WTC11 (cell line): ENCODE measurements at regions not wholly inside any gene's neighbourhood (a gene's known extent, or its start where the extent isn't known, plus 50 kb on each side); places are given as distances from the start of the nearest gene placed in this dataset.

ENCODE experiments used
- ATAC-seq: fragments of 200-7000 bp; cut with Tn5 transposase; 2 replicates; pipeline ENCODE4 v1.10.0; 2021; ENCODE audit warnings: mild to moderate bottlenecking, moderate library complexity
- CTCF ChIA-PET: fragments of 300-600 bp; sonication (Branson Sonifier 250); formaldehyde crosslinking; loops from one replicate; lab custom pipeline; 2021; ENCODE audit warnings: antibody characterized with exemption; lab: Charles Lee
- POLR2A ChIA-PET: fragments of 350-600 bp; sonication (Branson Sonifier 250); formaldehyde crosslinking; loops from one replicate; lab custom pipeline; 2021; ENCODE audit warnings: antibody characterized with exemption; lab: Charles Lee
- DNase-seq: peaks from one replicate; pipeline ENCODE4 v3.0.0; 2021; ENCODE audit warnings: low spot score
- H3K27ac Mint-ChIP-seq: 2 replicates; pipeline ENCODE4 v1.8.0; 2021; ENCODE audit warnings: mixed read lengths
- H3K27me3 Mint-ChIP-seq: 2 replicates; pipeline ENCODE4 v1.8.0; 2021; ENCODE audit warnings: low read depth, mild to moderate bottlenecking, moderate library complexity, mixed read lengths
- H3K36me3 Mint-ChIP-seq: 2 replicates; pipeline ENCODE4 v1.8.0; 2021; ENCODE audit warnings: mixed read lengths
- H3K4me1 Mint-ChIP-seq: 2 replicates; pipeline ENCODE4 v1.8.0; 2022; ENCODE audit warnings: mixed read lengths
- H3K4me3 Mint-ChIP-seq: 2 replicates; pipeline ENCODE4 v1.8.0; 2021; ENCODE audit warnings: mild to moderate bottlenecking, moderate library complexity, mixed read lengths
- H3K9me3 Mint-ChIP-seq: 2 replicates; pipeline ENCODE4 v1.8.0; 2021; ENCODE audit warnings: mixed read lengths
- ATF6 ChIP-seq: sonication (generic); formaldehyde crosslinking; IDR thresholded peaks from 2 replicates; pipeline ENCODE4 v1.8.1; 2023; ENCODE audit warnings: mild to moderate bottlenecking, missing genetic modification reagents
- CBFB ChIP-seq: sonication (generic); formaldehyde crosslinking; IDR thresholded peaks from 2 replicates; pipeline ENCODE4 v1.8.1; 2022; ENCODE audit warnings: mild to moderate bottlenecking, low read depth, missing genetic modification reagents
- CREB1 ChIP-seq: sonication (generic); formaldehyde crosslinking; IDR thresholded peaks from 2 replicates; pipeline ENCODE4 v1.8.0; 2023; ENCODE audit warnings: mild to moderate bottlenecking, missing genetic modification reagents
- ETV6 ChIP-seq: sonication (generic); formaldehyde crosslinking; IDR thresholded peaks from 2 replicates; pipeline ENCODE4 v1.8.1; 2022; ENCODE audit warnings: mild to moderate bottlenecking, missing genetic modification reagents
- GABPB1 ChIP-seq: sonication (generic); formaldehyde crosslinking; IDR thresholded peaks from 2 replicates; pipeline ENCODE4 v1.8.1; 2023; ENCODE audit warnings: mild to moderate bottlenecking, missing genetic modification reagents
- MYBL2 ChIP-seq: sonication (generic); formaldehyde crosslinking; IDR thresholded peaks from 2 replicates; pipeline ENCODE4 v1.8.1; 2023; ENCODE audit warnings: mild to moderate bottlenecking, moderate library complexity, missing genetic modification reagents
- NFATC4 ChIP-seq: fragments of 250-450 bp; sonication (Bioruptor Pico); IDR thresholded peaks from 2 replicates; pipeline ENCODE4 v1.9.0; 2021; ENCODE audit warnings: mild to moderate bottlenecking
- NFE2L1 ChIP-seq: sonication (generic); formaldehyde crosslinking; IDR thresholded peaks from 2 replicates; pipeline ENCODE4 v1.8.1; 2023; ENCODE audit warnings: missing genetic modification reagents
- NFYB ChIP-seq: sonication (generic); formaldehyde crosslinking; conservative IDR thresholded peaks from 2 replicates; pipeline ENCODE4 v1.8.0; 2022; ENCODE audit warnings: low read depth, missing genetic modification reagents
- NR1H2 ChIP-seq: sonication (generic); formaldehyde crosslinking; IDR thresholded peaks from 2 replicates; pipeline ENCODE4 v1.9.0; 2021; ENCODE audit warnings: mild to moderate bottlenecking, moderate library complexity, missing genetic modification reagents
- OVOL2 ChIP-seq: fragments of 250-450 bp; sonication (Bioruptor Pico); IDR thresholded peaks from 2 replicates; pipeline ENCODE4 v1.9.0; 2021; ENCODE audit warnings: mild to moderate bottlenecking, borderline replicate concordance
- PRRX2 ChIP-seq: fragments of 250-450 bp; sonication (Bioruptor Pico); IDR thresholded peaks from 2 replicates; pipeline ENCODE4 v1.8.0; 2021; ENCODE audit warnings: mild to moderate bottlenecking
- TCF7 ChIP-seq: sonication (generic); formaldehyde crosslinking; IDR thresholded peaks from 2 replicates; pipeline ENCODE4 v1.8.0; 2022; ENCODE audit warnings: mild to moderate bottlenecking, low read depth, missing genetic modification reagents, moderate library complexity
- TEAD4 ChIP-seq: sonication (generic); formaldehyde crosslinking; IDR thresholded peaks from 2 replicates; pipeline ENCODE4 v1.8.0; 2022; ENCODE audit warnings: mild to moderate bottlenecking, missing genetic modification reagents
- USF2 ChIP-seq: sonication (generic); formaldehyde crosslinking; IDR thresholded peaks from 2 replicates; pipeline ENCODE4 v1.8.1; 2023; ENCODE audit warnings: mild to moderate bottlenecking, missing genetic modification reagents, moderate library complexity
- ZBTB21 ChIP-seq: sonication (generic); formaldehyde crosslinking; IDR thresholded peaks from 2 replicates; pipeline ENCODE4 v1.8.1; 2023; ENCODE audit warnings: mild to moderate bottlenecking, missing genetic modification reagents, borderline replicate concordance
- ZNF121 ChIP-seq: sonication (generic); formaldehyde crosslinking; IDR thresholded peaks from 2 replicates; pipeline ENCODE4 v1.8.0; 2023; ENCODE audit warnings: missing genetic modification reagents
- ZNF232 ChIP-seq: sonication (generic); formaldehyde crosslinking; IDR thresholded peaks from 2 replicates; pipeline ENCODE4 v1.8.0; 2022; ENCODE audit warnings: mild to moderate bottlenecking, missing genetic modification reagents
- ZNF263 ChIP-seq: sonication (generic); formaldehyde crosslinking; IDR thresholded peaks from 2 replicates; pipeline ENCODE4 v1.8.1; 2022; ENCODE audit warnings: low read depth, mild to moderate bottlenecking, moderate library complexity, missing genetic modification reagents
- ZNF281 ChIP-seq: sonication (generic); formaldehyde crosslinking; IDR thresholded peaks from 2 replicates; pipeline ENCODE4 v1.8.0; 2023; ENCODE audit warnings: mild to moderate bottlenecking, missing genetic modification reagents
- ZNF317 ChIP-seq: sonication (generic); formaldehyde crosslinking; IDR thresholded peaks from 2 replicates; pipeline ENCODE4 v1.8.1; 2023; ENCODE audit warnings: low read depth, mild to moderate bottlenecking, moderate library complexity, missing genetic modification reagents, borderline replicate concordance
- ZNF416 ChIP-seq: fragments of 250-450 bp; sonication (Bioruptor Pico); IDR thresholded peaks from 2 replicates; pipeline ENCODE4 v1.9.0; 2021; ENCODE audit warnings: mild to moderate bottlenecking, inconsistent platforms
- TF ChIP-seq, protein P1 (sequence below): fragments of 250-450 bp; sonication (Bioruptor Pico); IDR thresholded peaks from 2 replicates; pipeline ENCODE4 v1.9.0; 2021; ENCODE audit warnings: mild to moderate bottlenecking
- TF ChIP-seq, protein P2 (sequence below): sonication (generic); formaldehyde crosslinking; IDR thresholded peaks from 2 replicates; pipeline ENCODE4 v1.8.1; 2022; ENCODE audit warnings: mild to moderate bottlenecking, moderate library complexity, missing genetic modification reagents
- TF ChIP-seq, protein P3 (sequence below): fragments of 250-450 bp; sonication (Bioruptor Pico); IDR thresholded peaks from 2 replicates; pipeline ENCODE4 v1.9.0; 2021; ENCODE audit warnings: mild to moderate bottlenecking, borderline replicate concordance

GRCh38 chr18:41022484-41022883 lies 932.5 kb upstream of the PIK3C3 start:
- H3K4me1 Mint-ChIP-seq = peaks cover 22% of the 10 kb centered on the region
- H3K27me3 Mint-ChIP-seq = no peaks in the 10 kb centered on the region
- no peak for TF ChIP-seq OVOL2 (CRISPR knock-in tag)
- TF ChIP-seq USF2 = no peak
- TF ChIP-seq ZNF281 (CRISPR knock-in tag) = no peak
- no peak for TF ChIP-seq PRRX2 (CRISPR knock-in tag)
- no peak for TF ChIP-seq NFATC4
- TF ChIP-seq ZNF317 (CRISPR knock-in tag) = no peak
- no peak for TF ChIP-seq GABPB1
- no peak for TF ChIP-seq ZNF121 (CRISPR knock-in tag)
- no peak for TF ChIP-seq NFYB (CRISPR knock-in tag)
- TF ChIP-seq, protein P1, sequence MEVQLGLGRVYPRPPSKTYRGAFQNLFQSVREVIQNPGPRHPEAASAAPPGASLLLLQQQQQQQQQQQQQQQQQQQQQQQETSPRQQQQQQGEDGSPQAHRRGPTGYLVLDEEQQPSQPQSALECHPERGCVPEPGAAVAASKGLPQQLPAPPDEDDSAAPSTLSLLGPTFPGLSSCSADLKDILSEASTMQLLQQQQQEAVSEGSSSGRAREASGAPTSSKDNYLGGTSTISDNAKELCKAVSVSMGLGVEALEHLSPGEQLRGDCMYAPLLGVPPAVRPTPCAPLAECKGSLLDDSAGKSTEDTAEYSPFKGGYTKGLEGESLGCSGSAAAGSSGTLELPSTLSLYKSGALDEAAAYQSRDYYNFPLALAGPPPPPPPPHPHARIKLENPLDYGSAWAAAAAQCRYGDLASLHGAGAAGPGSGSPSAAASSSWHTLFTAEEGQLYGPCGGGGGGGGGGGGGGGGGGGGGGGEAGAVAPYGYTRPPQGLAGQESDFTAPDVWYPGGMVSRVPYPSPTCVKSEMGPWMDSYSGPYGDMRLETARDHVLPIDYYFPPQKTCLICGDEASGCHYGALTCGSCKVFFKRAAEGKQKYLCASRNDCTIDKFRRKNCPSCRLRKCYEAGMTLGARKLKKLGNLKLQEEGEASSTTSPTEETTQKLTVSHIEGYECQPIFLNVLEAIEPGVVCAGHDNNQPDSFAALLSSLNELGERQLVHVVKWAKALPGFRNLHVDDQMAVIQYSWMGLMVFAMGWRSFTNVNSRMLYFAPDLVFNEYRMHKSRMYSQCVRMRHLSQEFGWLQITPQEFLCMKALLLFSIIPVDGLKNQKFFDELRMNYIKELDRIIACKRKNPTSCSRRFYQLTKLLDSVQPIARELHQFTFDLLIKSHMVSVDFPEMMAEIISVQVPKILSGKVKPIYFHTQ (CRISPR knock-in tag) = no peak
- no peak for TF ChIP-seq MYBL2 (CRISPR knock-in tag)
- TF ChIP-seq TCF7 (CRISPR knock-in tag) = no peak
- TF ChIP-seq ATF6 = no peak
- TF ChIP-seq NFE2L1 (CRISPR knock-in tag) = no peak
- TF ChIP-seq ZBTB21 = no peak
- TF ChIP-seq CREB1 = no peak
- no peak for TF ChIP-seq NR1H2 (CRISPR knock-in tag)
- no peak for TF ChIP-seq ETV6
- no peak for TF ChIP-seq ZNF416 (CRISPR knock-in tag)
- peaks cover 3% of the 10 kb centered on the region; the same call in 1 of the 2 replicates for H3K36me3 Mint-ChIP-seq
- H3K9me3 Mint-ChIP-seq = peaks cover 14% of the 10 kb centered on the region
- ATAC-seq (no peak), DNase-seq (no peak)
- H3K4me3 Mint-ChIP-seq = no peak overlapping the region
- CTCF ChIA-PET = no interaction called here
- POLR2A ChIA-PET = no interaction called here
- H3K27ac Mint-ChIP-seq = peak overlapping the region; percentile 41; the same call in 1 of the 2 replicates

- CTCF ChIA-PET = no interaction called here
- Mint-ChIP-seq H3K9me3 (peaks cover 17% of the 10 kb centered on the region), H3K4me3 (no peak overlapping the region), H3K36me3 (peaks cover 3% of the 10 kb centered on the region; the same call in 1 of the 2 replicates), H3K27ac (peak overlapping the region; percentile 41; the same call in 1 of the 2 replicates), H3K27me3 (no peaks in the 10 kb centered on the region), H3K4me1 (peaks cover 18% of the 10 kb centered on the region)
- DNase-seq (no peak), ATAC-seq (no peak)
- POLR2A ChIA-PET = no interaction called here
- TF ChIP-seq TCF7 (CRISPR knock-in tag) (no peak), ZNF263 (CRISPR knock-in tag) (no peak), CBFB (CRISPR knock-in tag) (no peak), ZNF232 (CRISPR knock-in tag) (no peak), NFE2L1 (CRISPR knock-in tag) (no peak), TEAD4 (no peak), ZNF317 (CRISPR knock-in tag) (no peak)
- TF ChIP-seq, protein P2, sequence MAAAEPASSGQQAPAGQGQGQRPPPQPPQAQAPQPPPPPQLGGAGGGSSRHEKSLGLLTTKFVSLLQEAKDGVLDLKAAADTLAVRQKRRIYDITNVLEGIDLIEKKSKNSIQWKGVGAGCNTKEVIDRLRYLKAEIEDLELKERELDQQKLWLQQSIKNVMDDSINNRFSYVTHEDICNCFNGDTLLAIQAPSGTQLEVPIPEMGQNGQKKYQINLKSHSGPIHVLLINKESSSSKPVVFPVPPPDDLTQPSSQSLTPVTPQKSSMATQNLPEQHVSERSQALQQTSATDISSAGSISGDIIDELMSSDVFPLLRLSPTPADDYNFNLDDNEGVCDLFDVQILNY (CRISPR knock-in tag) = no peak
- TF ChIP-seq, protein P3, sequence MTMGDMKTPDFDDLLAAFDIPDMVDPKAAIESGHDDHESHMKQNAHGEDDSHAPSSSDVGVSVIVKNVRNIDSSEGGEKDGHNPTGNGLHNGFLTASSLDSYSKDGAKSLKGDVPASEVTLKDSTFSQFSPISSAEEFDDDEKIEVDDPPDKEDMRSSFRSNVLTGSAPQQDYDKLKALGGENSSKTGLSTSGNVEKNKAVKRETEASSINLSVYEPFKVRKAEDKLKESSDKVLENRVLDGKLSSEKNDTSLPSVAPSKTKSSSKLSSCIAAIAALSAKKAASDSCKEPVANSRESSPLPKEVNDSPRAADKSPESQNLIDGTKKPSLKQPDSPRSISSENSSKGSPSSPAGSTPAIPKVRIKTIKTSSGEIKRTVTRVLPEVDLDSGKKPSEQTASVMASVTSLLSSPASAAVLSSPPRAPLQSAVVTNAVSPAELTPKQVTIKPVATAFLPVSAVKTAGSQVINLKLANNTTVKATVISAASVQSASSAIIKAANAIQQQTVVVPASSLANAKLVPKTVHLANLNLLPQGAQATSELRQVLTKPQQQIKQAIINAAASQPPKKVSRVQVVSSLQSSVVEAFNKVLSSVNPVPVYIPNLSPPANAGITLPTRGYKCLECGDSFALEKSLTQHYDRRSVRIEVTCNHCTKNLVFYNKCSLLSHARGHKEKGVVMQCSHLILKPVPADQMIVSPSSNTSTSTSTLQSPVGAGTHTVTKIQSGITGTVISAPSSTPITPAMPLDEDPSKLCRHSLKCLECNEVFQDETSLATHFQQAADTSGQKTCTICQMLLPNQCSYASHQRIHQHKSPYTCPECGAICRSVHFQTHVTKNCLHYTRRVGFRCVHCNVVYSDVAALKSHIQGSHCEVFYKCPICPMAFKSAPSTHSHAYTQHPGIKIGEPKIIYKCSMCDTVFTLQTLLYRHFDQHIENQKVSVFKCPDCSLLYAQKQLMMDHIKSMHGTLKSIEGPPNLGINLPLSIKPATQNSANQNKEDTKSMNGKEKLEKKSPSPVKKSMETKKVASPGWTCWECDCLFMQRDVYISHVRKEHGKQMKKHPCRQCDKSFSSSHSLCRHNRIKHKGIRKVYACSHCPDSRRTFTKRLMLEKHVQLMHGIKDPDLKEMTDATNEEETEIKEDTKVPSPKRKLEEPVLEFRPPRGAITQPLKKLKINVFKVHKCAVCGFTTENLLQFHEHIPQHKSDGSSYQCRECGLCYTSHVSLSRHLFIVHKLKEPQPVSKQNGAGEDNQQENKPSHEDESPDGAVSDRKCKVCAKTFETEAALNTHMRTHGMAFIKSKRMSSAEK (CRISPR knock-in tag) = no peak
These were observed 933.9 kb upstream of the PIK3C3 start for GRCh38 chr18:41021089-41021488.
